SKM-1 treated with dmso at 0.1 percent for 144 hours (cell line): ENCODE measurements at regions not wholly inside any gene's neighbourhood (a gene's known extent, or its start where the extent isn't known, plus 50 kb on each side); places are given as distances from the start of the nearest gene placed in this dataset.
"Not testable (repeated sequence)": the region's sequence is repeated elsewhere in the genome, so short reads cannot be mapped to it uniquely, and the experiment has no call there.

Source experiments
- DNase-seq: peaks from one replicate; lab custom pipeline; 2025; ENCODE audit not compliant: unreplicated experiment; lab: John Stamatoyannopoulos, UW

- DNase-seq = not testable (repeated sequence)
Measured at GRCh38 chr9:95680306-95680705, 163.5 kb upstream of the PTCH1 start.

GRCh38 chr9:95679874-95680273 is 163.1 kb upstream of the PTCH1 start:
- no peak for DNase-seq

- no peak for DNase-seq
Measured at GRCh38 chr9:95678759-95679158, 162.0 kb upstream of the PTCH1 start.

GRCh38 chr9:95670122-95670521 is 153.4 kb upstream of the PTCH1 start:
- DNase-seq = no peak

GRCh38 chr9:95669253-95669652 is 152.5 kb upstream of the PTCH1 start:
- no peak for DNase-seq

GRCh38 chr9:95667789-95668188 is 151.0 kb upstream of the PTCH1 start:
- no peak for DNase-seq

GRCh38 chr9:95666785-95667155 is 150.0 kb upstream of the PTCH1 start:
- no peak for DNase-seq

- no peak for DNase-seq
Measured at GRCh38 chr9:95666096-95666784, 149.5 kb upstream of the PTCH1 start.

- no peak for DNase-seq
Measured at GRCh38 chr9:95653246-95653645, 136.5 kb upstream of the PTCH1 start.

GRCh38 chr9:95650720-95651119 is 133.9 kb upstream of the PTCH1 start:
- no peak for DNase-seq

GRCh38 chr9:95649801-95650213 is 133.0 kb upstream of the PTCH1 start:
- no peak for DNase-seq

GRCh38 chr9:95648225-95648624 is 131.5 kb upstream of the PTCH1 start:
- DNase-seq = no peak

- DNase-seq = no peak
Measured at GRCh38 chr9:95645992-95646391, 129.2 kb upstream of the PTCH1 start.

GRCh38 chr9:95645579-95645978 is 128.8 kb upstream of the PTCH1 start:
- no peak for DNase-seq

GRCh38 chr9:95644377-95644776 is 127.6 kb upstream of the PTCH1 start:
- DNase-seq = no peak

GRCh38 chr9:95643619-95644018 is 126.8 kb upstream of the PTCH1 start:
- no peak for DNase-seq

- no peak for DNase-seq
Measured at GRCh38 chr9:95642189-95642588, 125.4 kb upstream of the PTCH1 start.

GRCh38 chr9:95641586-95641985 is 124.8 kb upstream of the PTCH1 start:
- no peak for DNase-seq

- no peak for DNase-seq
Measured at GRCh38 chr9:95640336-95640735, 123.6 kb upstream of the PTCH1 start.

- no peak for DNase-seq
Measured at GRCh38 chr9:95635986-95636671, 119.4 kb upstream of the PTCH1 start.

GRCh38 chr9:95634536-95634935 is 117.8 kb upstream of the PTCH1 start:
- DNase-seq = no peak

GRCh38 chr9:95634114-95634513 is 117.3 kb upstream of the PTCH1 start:
- no peak for DNase-seq

- no peak for DNase-seq
Measured at GRCh38 chr9:95629585-95629984, 112.8 kb upstream of the PTCH1 start.
